Caco-2 (cell line): ENCODE measurements at regions not wholly inside any gene's neighbourhood (a gene's known extent, or its start where the extent isn't known, plus 50 kb on each side); places are given as distances from the start of the nearest gene placed in this dataset.

Experiments
- BruUV-seq: library from RNA; stranded (reverse); fragments of 400-500 nt; replicated peaks from 2 replicates; lab custom pipeline; 2021; lab: Mats Ljungman, UMichigan
- CTCF ChIA-PET: fragments of 300-600 bp; sonication (Branson Sonifier 250); formaldehyde crosslinking; loops from one replicate; lab custom pipeline; 2022; ENCODE audit warnings: antibody characterized with exemption; lab: Charles Lee
- POLR2A ChIA-PET: fragments of 300-600 bp; sonication (Branson Sonifier 250); formaldehyde crosslinking; loops from one replicate; lab custom pipeline; 2022; ENCODE audit warnings: antibody characterized with exemption; lab: Charles Lee
- DNase-seq, 2 experiments: peaks; one replicate each; pipeline versions ENCODE4 v3.0.0 to v3.0.0-alpha.2; 2020 to 2022
- H3K27me3 ChIP-seq: replicated peaks from 2 replicates; pipeline ENCODE4 v1.6.0; 2011; ENCODE audit warnings: low read length; ENCODE audit not compliant: control insufficient read depth, insufficient read depth
- H3K36me3 ChIP-seq: 2 replicates; pipeline ENCODE4 v1.5.1; 2011; ENCODE audit warnings: low read length; ENCODE audit not compliant: control insufficient read depth, insufficient read depth
- H3K4me1 ChIP-seq: fragments of 250-450 bp; sonication (Bioruptor Pico); 2 replicates; pipeline ENCODE4 v1.5.1; 2020; ENCODE audit warnings: mild to moderate bottlenecking
- H3K4me3 ChIP-seq: 2 replicates; pipeline ENCODE4 v1.5.1; 2011; ENCODE audit warnings: low read depth, mild to moderate bottlenecking, control low read depth, low read length
- H3K9me3 ChIP-seq: fragments of 250-450 bp; sonication (Bioruptor Pico); 2 replicates; pipeline ENCODE4 v1.5.1; 2020; ENCODE audit warnings: mild to moderate bottlenecking, moderate library complexity
- H3K27ac Mint-ChIP-seq: one replicate; pipeline ENCODE4 v1.8.0; 2022; ENCODE audit warnings: mixed read lengths; ENCODE audit not compliant: unreplicated experiment
- H3K27me3 Mint-ChIP-seq: one replicate; pipeline ENCODE4 v1.8.0; 2022; ENCODE audit warnings: mixed read lengths; ENCODE audit not compliant: insufficient read depth, unreplicated experiment
- H3K36me3 Mint-ChIP-seq: one replicate; pipeline ENCODE4 v1.8.0; 2022; ENCODE audit warnings: mild to moderate bottlenecking, mixed read lengths; ENCODE audit not compliant: insufficient read depth, unreplicated experiment
- H3K4me1 Mint-ChIP-seq: one replicate; pipeline ENCODE4 v1.8.0; 2022; ENCODE audit warnings: low read depth, mixed read lengths; ENCODE audit not compliant: unreplicated experiment
- H3K4me3 Mint-ChIP-seq: one replicate; pipeline ENCODE4 v1.8.0; 2022; ENCODE audit warnings: mild to moderate bottlenecking, moderate library complexity, mixed read lengths; ENCODE audit not compliant: unreplicated experiment
- H3K9me3 Mint-ChIP-seq: one replicate; pipeline ENCODE4 v1.8.0; 2022; ENCODE audit warnings: mixed read lengths; ENCODE audit not compliant: unreplicated experiment
- CTCF ChIP-seq, 2 experiments: fragments of 200-600 bp in 1 of 2; IDR thresholded peaks; 1 replicate in 1 of 2; 2 replicates in 1 of 2; pipeline versions ENCODE4 v1.5.1 to v1.8.0; 2011 to 2022; ENCODE audit warnings: antibody characterized with exemption in 1 of 2, control low read depth in 1 of 2, inconsistent platforms in 1 of 2, low read depth in 1 of 2, low read length in 1 of 2, mild to moderate bottlenecking in 1 of 2, moderate library complexity in 1 of 2; ENCODE audit not compliant: insufficient read depth in 1 of 2, severe bottlenecking in 1 of 2, unreplicated experiment in 1 of 2
- intact Hi-C: fragments of 100-400 bp; cut with micrococcal nuclease; formaldehyde crosslinking; loops from one replicate; pipeline ENCODE4 v1.10.0; 2022; ENCODE audit not compliant: unreplicated experiment

- Mint-ChIP-seq H3K27me3 (no peaks in the 10 kb centered on the region), H3K36me3 (peaks cover 5% of the 10 kb centered on the region), H3K27ac (no peak overlapping the region), H3K4me3 (no peak overlapping the region), H3K4me1 (peaks cover 38% of the 10 kb centered on the region), H3K9me3 (peaks cover 10% of the 10 kb centered on the region)
- DNase-seq, result peak in 1 of 2 experiments; percentile 10
- H3K4me1 ChIP-seq, result peaks cover 41% of the 10 kb centered on the region
- ChIA-PET POLR2A (no interaction called here), CTCF (no interaction called here)
- no peak overlapping the region for H3K4me3 ChIP-seq
- no peaks in the 10 kb centered on the region for H3K36me3 ChIP-seq
- no peak for TF ChIP-seq CTCF (IDR thresholded peaks at IDR 0.05; ENCODE audit: insufficient read depth in 1 of 2, low read depth in 1 of 2, low read length in 1 of 2, severe bottlenecking in 1 of 2, unreplicated experiment in 1 of 2)
- H3K27me3 ChIP-seq, result no peaks in the 10 kb centered on the region
- intact Hi-C loops, result loop anchor here (10.0 kb wide), 1 partner anchor 142 kb away; no protein-coding TSS in a partner anchor
- BruUV-seq, result no TSS peak
- no peaks in the 10 kb centered on the region for H3K9me3 ChIP-seq
Observed at GRCh38 chr9:115292584-115293279, 174.8 kb upstream of the TNC start.

GRCh38 chr9:115295734-115296133 lies 177.8 kb upstream of the TNC start:
- Mint-ChIP-seq H3K36me3 (peaks cover 5% of the 10 kb centered on the region), H3K27ac (no peak overlapping the region), H3K27me3 (no peaks in the 10 kb centered on the region), H3K9me3 (peaks cover 12% of the 10 kb centered on the region), H3K4me1 (peaks cover 26% of the 10 kb centered on the region), H3K4me3 (no peak overlapping the region)
- ChIA-PET POLR2A (no interaction called here), CTCF (no interaction called here)
- H3K27me3 ChIP-seq, result no peaks in the 10 kb centered on the region
- TF ChIP-seq CTCF (IDR thresholded peaks at IDR 0.05; ENCODE audit: insufficient read depth in 1 of 2, low read depth in 1 of 2, low read length in 1 of 2, severe bottlenecking in 1 of 2, unreplicated experiment in 1 of 2), result no peak
- H3K4me1 ChIP-seq, result peaks cover 37% of the 10 kb centered on the region
- no peak overlapping the region for H3K4me3 ChIP-seq
- H3K9me3 ChIP-seq, result no peaks in the 10 kb centered on the region
- DNase-seq, result peak in 1 of 2 experiments; percentile 2
- no TSS peak for BruUV-seq
- no peaks in the 10 kb centered on the region for H3K36me3 ChIP-seq
- intact Hi-C loops, result loop anchor here (10.0 kb wide), 1 partner anchor 139 kb away; no protein-coding TSS in a partner anchor

GRCh38 chr9:115296831-115297565 lies 179.0 kb upstream of the TNC start:
- Mint-ChIP-seq H3K27ac (no peak overlapping the region), H3K27me3 (no peaks in the 10 kb centered on the region), H3K4me3 (no peak overlapping the region), H3K9me3 (peaks cover 12% of the 10 kb centered on the region), H3K4me1 (peaks cover 13% of the 10 kb centered on the region), H3K36me3 (no peaks in the 10 kb centered on the region)
- POLR2A ChIA-PET, result no interaction called here
- no peak for DNase-seq
- TF ChIP-seq CTCF (IDR thresholded peaks at IDR 0.05; ENCODE audit: insufficient read depth in 1 of 2, low read depth in 1 of 2, low read length in 1 of 2, severe bottlenecking in 1 of 2, unreplicated experiment in 1 of 2), result no peak
- H3K4me3 ChIP-seq, result no peak overlapping the region
- H3K36me3 ChIP-seq, result no peaks in the 10 kb centered on the region
- H3K27me3 ChIP-seq, result no peaks in the 10 kb centered on the region
- no TSS peak for BruUV-seq
- CTCF ChIA-PET, result no interaction called here
- H3K4me1 ChIP-seq, result peaks cover 26% of the 10 kb centered on the region
- intact Hi-C loops, result loop anchor here (10.0 kb wide), 1 partner anchor 138 kb away; no protein-coding TSS in a partner anchor
- H3K9me3 ChIP-seq, result no peaks in the 10 kb centered on the region
